ENCODE measurements at regions not wholly inside any gene's neighbourhood (a gene's known extent, or its start where the extent isn't known, plus 50 kb on each side); places are given as distances from the start of the nearest gene placed in this dataset.

- no peak for TF ChIP-seq E2F8 (IDR thresholded peaks at IDR 0.05; ENCODE audit: low read depth, partially characterized antibody)
- no peak for TF ChIP-seq IRF5 (IDR thresholded peaks at IDR 0.05; ENCODE audit: borderline replicate concordance)
- TF ChIP-seq ESRRA (IDR thresholded peaks at IDR 0.05; ENCODE audit: low read length): no peak
- TF ChIP-seq POLR2A (IDR thresholded peaks at IDR 0.05; ENCODE audit: low read depth, low read length): no peak
Observed at GRCh38 chr9:89926691-89927220, 321.9 kb downstream of the GADD45G start (continued).

GRCh38 chr9:89928106-89928505 lies 323.3 kb downstream of the GADD45G start:
- Histone ChIP-seq H3K9ac (ENCODE audit: control insufficient read depth, insufficient read depth, low read length) (no peak overlapping the region), H3K27me3 (replicated peaks in 1 of 2; ENCODE audit: control insufficient read depth in 2 of 2, insufficient read depth in 2 of 2, low read length in 1 of 2) (peaks cover under 1 to 8% of the 10 kb centered on the region in 2 experiments; a peak in 3 of 4 replicates), H3K27ac (ENCODE audit: control insufficient read depth, insufficient read depth) (no peak overlapping the region), H3K4me1 (ENCODE audit: control insufficient read depth, insufficient read depth, low read length) (no peaks in the 10 kb centered on the region), H3K9me3 (replicated peaks; ENCODE audit: control insufficient read depth, insufficient read depth, low read length) (no peaks in the 10 kb centered on the region), H3K79me2 (ENCODE audit: control insufficient read depth, insufficient read depth, low read length) (no peaks in the 10 kb centered on the region), H4K20me1 (ENCODE audit: control insufficient read depth, insufficient read depth) (no peaks in the 10 kb centered on the region), H3K4me2 (ENCODE audit: control insufficient read depth, insufficient read depth) (no peak overlapping the region), H3K4me3 (no peak overlapping the region), H3K36me3 (ENCODE audit: control insufficient read depth in 2 of 2, insufficient read depth in 2 of 2, low read length in 1 of 2) (no peaks in the 10 kb centered on the region), H2AFZ (ENCODE audit: control insufficient read depth, low read depth, low read length) (no peak overlapping the region)
- CTCF ChIA-PET: interaction anchor here (0.6 to 1.5 kb wide), 2 partner anchors 330 to 336 kb away, joined by 3 to 7 read pairs; no protein-coding TSS in a partner anchor
- RAD21 ChIA-PET (ENCODE audit: unreplicated experiment): no interaction called here
- POLR2A ChIA-PET: no interaction called here
- BruUV-seq (replicated peaks): no TSS peak
- TF ChIP-seq RAD21 (IDR thresholded peaks at IDR 0.05; ENCODE audit: insufficient read depth, low read depth, low read length) (no peak), IRF5 (IDR thresholded peaks at IDR 0.05; ENCODE audit: borderline replicate concordance) (no peak), RFX5 (IDR thresholded peaks at IDR 0.05; ENCODE audit: low read depth, low read length) (no peak), EZH2 (IDR thresholded peaks at IDR 0.05; ENCODE audit: borderline replicate concordance, control insufficient read depth, low read depth, low read length) (no peak), MTA3 (IDR thresholded peaks at IDR 0.05; ENCODE audit: borderline replicate concordance, low read length) (no peak), ZNF217 (IDR thresholded peaks at IDR 0.05) (no peak), SMAD1 (IDR thresholded peaks at IDR 0.05; ENCODE audit: low read depth, partially characterized antibody) (no peak), YY1 (IDR thresholded peaks at IDR 0.05; ENCODE audit: low read depth, low read length) (no peak), ZBTB40 (IDR thresholded peaks at IDR 0.05; ENCODE audit: borderline replicate concordance) (no peak), EGR1 (IDR thresholded peaks at IDR 0.05; ENCODE audit: borderline replicate concordance in 1 of 2, low read depth in 2 of 2, low read length in 2 of 2) (no peak)
- ATAC-seq: no peak
- intact Hi-C loops (cut with micrococcal nuclease; ENCODE audit: unreplicated experiment) (no loop called here), in situ Hi-C loops (cut with MboI) (no loop called here)
- no peak for FAIRE-seq
- no peak for DNase-seq (ENCODE audit: low read depth, low spot score)
- 0% methylated on average over 1 of the region's 1 CpG for WGBS (ENCODE audit: insufficient coverage, insufficient replicate concordance, low lambda C conversion rate, missing lambda C conversion rate)
- SMC1A ChIA-PET (ENCODE audit: uncharacterized antibody, unreplicated experiment): no interaction called here
